ENCODE measurements at regions not wholly inside any gene's neighbourhood (a gene's known extent, or its start where the extent isn't known, plus 50 kb on each side); places are given as distances from the start of the nearest gene placed in this dataset.
"Not testable (repeated sequence)": the region's sequence is repeated elsewhere in the genome, so short reads cannot be mapped to it uniquely, and the experiment has no call there.

GRCh38 chr12:87444039-87444438 lies 585.2 kb downstream of the C12orf50 start:
- no peak for DNase-seq (ENCODE audit: low spot score in 2 of 2)
- no peak for FAIRE-seq

- FAIRE-seq (no peak), DNase-seq (ENCODE audit: low spot score in 2 of 2) (no peak)
These were observed 587.7 kb downstream of the C12orf50 start for GRCh38 chr12:87441511-87441910.

GRCh38 chr12:87439990-87440827 lies 589.0 kb downstream of the C12orf50 start:
- DNase-seq (ENCODE audit: low spot score in 2 of 2) = no peak
- FAIRE-seq = no peak

GRCh38 chr12:87430444-87430843 lies 598.8 kb downstream of the C12orf50 start:
- DNase-seq (ENCODE audit: low spot score in 2 of 2) = no peak
- FAIRE-seq = no peak

- no peak for FAIRE-seq
- no peak for DNase-seq (ENCODE audit: low spot score in 2 of 2)
These were observed 600.4 kb downstream of the C12orf50 start for GRCh38 chr12:87428701-87429277.

GRCh38 chr12:87427770-87428169 lies 601.4 kb downstream of the C12orf50 start:
- FAIRE-seq (no peak), DNase-seq (ENCODE audit: low spot score in 2 of 2) (no peak)

GRCh38 chr12:87425942-87426554 lies 603.2 kb downstream of the C12orf50 start:
- FAIRE-seq = no peak
- DNase-seq (ENCODE audit: low spot score in 2 of 2) = no peak

GRCh38 chr12:87421233-87421632 lies 608.0 kb downstream of the C12orf50 start:
- DNase-seq (ENCODE audit: low spot score in 2 of 2); FAIRE-seq: not testable (repeated sequence)

GRCh38 chr12:87413784-87414183 lies 615.4 kb downstream of the C12orf50 start:
- DNase-seq (ENCODE audit: low spot score in 2 of 2) (no peak), FAIRE-seq (no peak)

GRCh38 chr12:87406926-87407325 lies 622.3 kb downstream of the C12orf50 start:
- DNase-seq (ENCODE audit: low spot score in 2 of 2) (no peak), FAIRE-seq (no peak)

GRCh38 chr12:87405918-87406317 lies 623.3 kb downstream of the C12orf50 start:
- FAIRE-seq = no peak
- DNase-seq (ENCODE audit: low spot score in 2 of 2) = no peak

- not testable (repeated sequence) for FAIRE-seq; DNase-seq (ENCODE audit: low spot score in 2 of 2)
These were observed 635.0 kb downstream of the C12orf50 start for GRCh38 chr12:87394168-87394567.

GRCh38 chr12:87388376-87388775 lies 640.8 kb downstream of the C12orf50 start:
- FAIRE-seq = no peak
- DNase-seq (ENCODE audit: low spot score in 2 of 2) = no peak

GRCh38 chr12:87385322-87385721 lies 643.9 kb downstream of the C12orf50 start:
- FAIRE-seq = no peak

GRCh38 chr12:87384226-87384625 lies 645.0 kb downstream of the C12orf50 start:
- FAIRE-seq (no peak), DNase-seq (ENCODE audit: low spot score in 2 of 2) (no peak)

More at GRCh38 chr12:87385322-87385721, 643.9 kb downstream of the C12orf50 start:
- no peak for DNase-seq (ENCODE audit: low spot score in 2 of 2)

GRCh38 chr12:87383680-87384079 lies 645.5 kb downstream of the C12orf50 start:
- FAIRE-seq (no peak), DNase-seq (ENCODE audit: low spot score in 2 of 2) (no peak)

GRCh38 chr12:87382959-87383566 lies 646.1 kb downstream of the C12orf50 start:
- DNase-seq (ENCODE audit: low spot score in 2 of 2) = no peak
- no peak for FAIRE-seq

GRCh38 chr12:87382436-87382835 lies 646.8 kb downstream of the C12orf50 start:
- FAIRE-seq (no peak), DNase-seq (ENCODE audit: low spot score in 2 of 2) (no peak)

- DNase-seq (ENCODE audit: low spot score in 2 of 2) (no peak), FAIRE-seq (no peak)
These were observed 647.5 kb downstream of the C12orf50 start for GRCh38 chr12:87381742-87382141.

- DNase-seq (ENCODE audit: low spot score in 2 of 2) = no peak
- no peak for FAIRE-seq
These were observed 650.7 kb downstream of the C12orf50 start for GRCh38 chr12:87378526-87378925.

- FAIRE-seq (no peak), DNase-seq (ENCODE audit: low spot score in 2 of 2) (no peak)
These were observed 652.5 kb downstream of the C12orf50 start for GRCh38 chr12:87376722-87377121.
